Prostate gland (tissue), 2 donors: ENCODE measurements at regions not wholly inside any gene's neighbourhood (a gene's known extent, or its start where the extent isn't known, plus 50 kb on each side); places are given as distances from the start of the nearest gene placed in this dataset.
"Not testable (repeated sequence)": the region's sequence is repeated elsewhere in the genome, so short reads cannot be mapped to it uniquely, and the experiment has no call there.

Experiments
- DNase-seq: peaks from one replicate; pipeline ENCODE4 v3.0.0-alpha.2; 2019; ENCODE audit warnings: low spot score
- H3K27ac ChIP-seq, 2 donors: fragments of 200-600 bp; sonication (generic); 2 replicates each; pipeline ENCODE4 v1.5.1; 2017 to 2019
- H3K27me3 ChIP-seq: fragments of 200-600 bp; sonication (generic); replicated peaks from 2 replicates; pipeline ENCODE4 v1.5.1; 2019; ENCODE audit not compliant: insufficient read depth
- H3K36me3 ChIP-seq, 2 donors: fragments of 200-600 bp; sonication (generic); 1 replicate in 1 of 2; 2 replicates in 1 of 2; pipeline versions ENCODE4 v1.5.1 to v1.8.1; 2017 to 2019
- H3K4me1 ChIP-seq: fragments of 200-600 bp; sonication (generic); replicated peaks from 2 replicates; pipeline ENCODE4 v1.5.1; 2019
- H3K4me3 ChIP-seq, 2 donors: fragments of 200-600 bp; sonication (generic); 2 replicates each; pipeline ENCODE4 v1.5.1; 2017 to 2019
- H3K9me3 ChIP-seq: fragments of 200-600 bp; sonication (generic); 2 replicates; pipeline ENCODE4 v1.5.1; 2017
- POLR2A ChIP-seq: fragments of 450-650 bp; IDR thresholded peaks from one replicate; pipeline ENCODE4 v1.6.1; 2016; ENCODE audit warnings: antibody characterized with exemption, mild to moderate bottlenecking
- POLR2AphosphoS5 ChIP-seq: sonication (generic); formaldehyde crosslinking; IDR thresholded peaks from one replicate; pipeline ENCODE4 v1.6.1; 2017; ENCODE audit warnings: antibody characterized with exemption
- WGBS: methylation state at CpG from one replicate; pipeline ENCODE4 v1.1.5; 2018; 5-methylcytosine and 5-hydroxymethylcytosine counted together
- intact Hi-C: fragments of 100-400 bp; cut with DNase I; formaldehyde crosslinking; loops from one replicate; pipeline ENCODE4 v1.14.2; 2022
- TF ChIP-seq, protein P1 (sequence below), 4 experiments: fragments of 200-600 bp in 2 of 4; fragments of 450-650 bp in 2 of 4; sonication (generic) in 2 of 4; IDR thresholded peaks; 1 replicate in 3 of 4; 2 replicates in 1 of 4; pipeline ENCODE4 v1.5.1; 2016 to 2019; ENCODE audit warnings: antibody characterized with exemption in 4 of 4, mild to moderate bottlenecking in 2 of 4, moderate library complexity in 2 of 4

DNA sequence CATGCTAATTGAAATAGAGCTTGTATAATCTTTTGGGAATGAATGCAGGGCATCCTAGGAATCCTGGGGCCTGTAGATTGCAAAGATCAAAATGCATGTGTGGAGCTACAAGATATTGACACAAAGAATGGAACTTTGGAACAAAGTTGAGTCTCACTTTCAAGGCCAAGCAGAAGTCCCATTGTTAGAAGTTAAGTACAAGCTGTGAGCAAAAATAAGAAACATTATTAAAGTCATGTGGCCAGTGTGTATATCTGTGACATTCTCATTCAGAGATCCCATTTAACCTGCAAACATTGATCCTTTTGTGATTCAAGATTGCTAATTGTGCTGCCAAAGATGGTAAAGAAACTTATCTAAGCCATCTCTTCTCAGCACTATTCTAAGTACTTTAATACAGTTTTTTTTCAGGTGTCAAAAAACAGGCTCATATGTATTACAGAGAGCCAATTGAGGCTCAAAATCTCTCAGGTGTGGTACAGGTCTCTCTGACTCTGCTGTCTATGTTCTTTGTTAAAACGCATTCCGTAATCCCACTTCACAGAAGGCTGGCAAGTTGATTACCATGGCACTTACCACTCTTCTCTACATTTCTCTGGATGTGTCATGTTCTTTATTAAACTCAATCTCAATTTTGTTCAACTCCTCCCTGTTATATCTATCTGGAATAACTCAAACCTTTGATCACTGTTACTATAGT lies 704.4 kb upstream of the NEGR1 start:
- no peaks in the 10 kb centered on the region for H3K36me3 ChIP-seq

DNA sequence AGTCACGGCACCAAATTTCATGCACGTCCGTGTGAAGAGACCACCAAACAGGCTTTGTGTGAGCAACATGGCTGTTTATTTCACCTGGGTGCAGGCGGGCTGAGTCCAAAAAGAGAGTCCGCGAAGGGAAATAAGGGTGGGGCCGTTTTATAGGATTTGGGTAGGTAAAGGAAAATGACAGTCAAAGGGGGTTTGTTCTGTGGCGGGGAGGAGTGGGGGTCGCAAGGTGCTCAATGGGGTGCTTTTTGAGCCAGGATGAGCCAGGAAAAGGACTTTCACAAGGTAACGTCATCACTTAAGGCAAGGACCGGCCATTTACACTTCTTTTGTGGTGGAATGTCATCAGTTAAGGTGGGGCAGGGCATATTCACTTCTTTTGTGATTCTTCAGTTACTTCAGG lies 702.7 kb upstream of the NEGR1 start:
- H3K27me3 ChIP-seq, H3K9me3 ChIP-seq, H3K4me1 ChIP-seq, DNase-seq, H3K4me3 ChIP-seq, intact Hi-C loops, H3K36me3 ChIP-seq, H3K27ac ChIP-seq: not testable (repeated sequence)
- WGBS = 95% methylated on average over 11 of the region's 11 CpGs

More for the DNA sequence above, 704.4 kb upstream of the NEGR1 start:
- H3K27me3 ChIP-seq = no peaks in the 10 kb centered on the region
- TF ChIP-seq POLR2A = no peak
- TF ChIP-seq, protein P1, sequence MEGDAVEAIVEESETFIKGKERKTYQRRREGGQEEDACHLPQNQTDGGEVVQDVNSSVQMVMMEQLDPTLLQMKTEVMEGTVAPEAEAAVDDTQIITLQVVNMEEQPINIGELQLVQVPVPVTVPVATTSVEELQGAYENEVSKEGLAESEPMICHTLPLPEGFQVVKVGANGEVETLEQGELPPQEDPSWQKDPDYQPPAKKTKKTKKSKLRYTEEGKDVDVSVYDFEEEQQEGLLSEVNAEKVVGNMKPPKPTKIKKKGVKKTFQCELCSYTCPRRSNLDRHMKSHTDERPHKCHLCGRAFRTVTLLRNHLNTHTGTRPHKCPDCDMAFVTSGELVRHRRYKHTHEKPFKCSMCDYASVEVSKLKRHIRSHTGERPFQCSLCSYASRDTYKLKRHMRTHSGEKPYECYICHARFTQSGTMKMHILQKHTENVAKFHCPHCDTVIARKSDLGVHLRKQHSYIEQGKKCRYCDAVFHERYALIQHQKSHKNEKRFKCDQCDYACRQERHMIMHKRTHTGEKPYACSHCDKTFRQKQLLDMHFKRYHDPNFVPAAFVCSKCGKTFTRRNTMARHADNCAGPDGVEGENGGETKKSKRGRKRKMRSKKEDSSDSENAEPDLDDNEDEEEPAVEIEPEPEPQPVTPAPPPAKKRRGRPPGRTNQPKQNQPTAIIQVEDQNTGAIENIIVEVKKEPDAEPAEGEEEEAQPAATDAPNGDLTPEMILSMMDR (IDR thresholded peaks at IDR 0.05) = no peak
- no peak for TF ChIP-seq POLR2AphosphoS5
- intact Hi-C loops = no loop called here
- no peaks in the 10 kb centered on the region for H3K9me3 ChIP-seq
- H3K4me1 ChIP-seq = no peaks in the 10 kb centered on the region
- no peak overlapping the region for H3K4me3 ChIP-seq
- DNase-seq = no peak
- 85% methylated on average over 2 of the region's 2 CpGs for WGBS
- no peak overlapping the region for H3K27ac ChIP-seq

DNA sequence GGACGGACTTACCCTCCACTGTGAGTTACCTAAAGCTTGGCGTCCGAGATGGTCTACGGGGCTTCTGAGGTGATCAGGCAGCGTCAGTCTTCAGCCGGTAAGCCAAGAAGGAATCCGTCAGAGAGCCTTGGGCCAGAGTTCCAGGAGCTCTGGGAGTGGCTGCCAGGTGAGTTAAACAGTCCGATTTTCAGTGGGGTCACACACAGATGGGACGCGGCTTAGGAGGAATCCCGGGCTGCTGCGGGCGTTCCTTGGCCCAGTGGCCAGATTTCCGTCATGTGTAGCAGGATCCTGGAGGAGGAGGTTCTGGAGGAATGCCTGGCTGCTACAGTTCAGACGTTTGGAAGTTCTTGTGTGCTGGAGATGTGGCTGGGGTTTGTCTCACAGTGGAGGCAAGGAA lies 700.7 kb upstream of the NEGR1 start:
- DNase-seq, intact Hi-C loops, H3K27me3 ChIP-seq, H3K27ac ChIP-seq, H3K36me3 ChIP-seq, H3K4me3 ChIP-seq, H3K4me1 ChIP-seq, H3K9me3 ChIP-seq: not testable (repeated sequence)
- WGBS = 95% methylated on average over 15 of the region's 15 CpGs

- H3K27ac ChIP-seq = no peak overlapping the region
- intact Hi-C loops = no loop called here
- H3K27me3 ChIP-seq = no peaks in the 10 kb centered on the region
- H3K4me3 ChIP-seq = no peak overlapping the region
- H3K4me1 ChIP-seq = no peaks in the 10 kb centered on the region
- no peaks in the 10 kb centered on the region for H3K36me3 ChIP-seq
- WGBS = 95% methylated on average over 1 of the region's 1 CpG
- no peaks in the 10 kb centered on the region for H3K9me3 ChIP-seq
- no peak for DNase-seq
- TF ChIP-seq POLR2A (no peak), POLR2AphosphoS5 (no peak)
- TF ChIP-seq, protein P1 (IDR thresholded peaks at IDR 0.05) = no peak
Measured at GRCh38 chr1:72969461-72969860, 687.1 kb upstream of the NEGR1 start.

GRCh38 chr1:72954943-72955342 lies 672.6 kb upstream of the NEGR1 start:
- H3K36me3 ChIP-seq = no peaks in the 10 kb centered on the region
- no peak for DNase-seq
- TF ChIP-seq POLR2A = no peak
- H3K4me3 ChIP-seq = no peak overlapping the region
- intact Hi-C loops = no loop called here
- H3K9me3 ChIP-seq = no peaks in the 10 kb centered on the region
- no peak overlapping the region for H3K27ac ChIP-seq
- H3K4me1 ChIP-seq = no peaks in the 10 kb centered on the region
- H3K27me3 ChIP-seq = no peaks in the 10 kb centered on the region

DNA sequence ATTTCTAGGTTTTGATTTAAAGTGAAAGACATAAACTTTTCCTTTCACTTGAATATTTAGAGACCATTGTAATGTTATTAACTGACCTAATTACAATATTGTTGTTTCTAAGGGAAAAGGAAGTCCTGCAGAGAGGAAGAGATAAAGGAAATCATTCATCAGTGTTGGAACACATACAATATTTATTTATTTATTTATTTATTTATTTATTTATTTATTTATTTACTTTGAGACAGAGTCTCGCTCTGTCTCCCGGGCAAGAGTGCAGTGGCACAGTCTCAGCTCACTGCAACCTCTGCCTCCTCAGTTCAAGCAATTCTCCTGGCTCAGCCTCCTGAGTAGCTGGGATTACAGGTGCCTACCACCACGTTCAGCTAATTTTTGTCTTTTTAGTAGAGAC lies 668.6 kb upstream of the NEGR1 start:
- H3K27me3 ChIP-seq, H3K4me1 ChIP-seq, H3K36me3 ChIP-seq, DNase-seq, intact Hi-C loops, H3K27ac ChIP-seq, H3K9me3 ChIP-seq, H3K4me3 ChIP-seq: not testable (repeated sequence)
- WGBS = 84% methylated on average over 3 of the region's 3 CpGs

- DNase-seq = no peak
- TF ChIP-seq POLR2AphosphoS5 (no peak), POLR2A (no peak)
- TF ChIP-seq, protein P1 (IDR thresholded peaks at IDR 0.05) = no peak
- Histone ChIP-seq H3K27me3 (no peaks in the 10 kb centered on the region), H3K36me3 (no peaks in the 10 kb centered on the region), H3K4me1 (no peaks in the 10 kb centered on the region), H3K4me3 (no peak overlapping the region), H3K27ac (no peak overlapping the region), H3K9me3 (no peaks in the 10 kb centered on the region)
- WGBS = 29% methylated on average over 3 of the region's 3 CpGs
- intact Hi-C loops = no loop called here
Measured at GRCh38 chr1:72946903-72947499, 664.7 kb upstream of the NEGR1 start.
